A549 (cell line): ENCODE measurements at regions not wholly inside any gene's neighbourhood (a gene's known extent, or its start where the extent isn't known, plus 50 kb on each side); places are given as distances from the start of the nearest gene placed in this dataset.

Source experiments
- EP300 ChIP-seq, 2 experiments: fragments of >200 bp; sonication (Bioruptor Twin); formaldehyde crosslinking; IDR thresholded peaks; 2 replicates in 1 of 2; 3 replicates in 1 of 2; pipeline ENCODE4 v1.6.1; 2016 to 2017
- HEYL ChIP-seq: fragments of 250-450 bp; sonication (Bioruptor Pico); IDR thresholded peaks from 2 replicates; pipeline ENCODE4 v1.8.0; 2021; ENCODE audit warnings: mild to moderate bottlenecking, moderate library complexity
- SREBF2 ChIP-seq: fragments of 450-650 bp; IDR thresholded peaks from 2 replicates; pipeline ENCODE4 v1.6.1; 2014; ENCODE audit warnings: mild to moderate bottlenecking, moderate library complexity
- TF ChIP-seq, protein P1 (sequence below): fragments of >200 bp; sonication (Bioruptor Twin); formaldehyde crosslinking; IDR thresholded peaks from 3 replicates; pipeline ENCODE4 v1.5.1; 2016

GRCh38 chr1:209062863-209063262 is 520.7 kb upstream of the CAMK1G start:
- TF ChIP-seq HEYL (CRISPR knock-in tag), result no peak
- TF ChIP-seq, protein P1, sequence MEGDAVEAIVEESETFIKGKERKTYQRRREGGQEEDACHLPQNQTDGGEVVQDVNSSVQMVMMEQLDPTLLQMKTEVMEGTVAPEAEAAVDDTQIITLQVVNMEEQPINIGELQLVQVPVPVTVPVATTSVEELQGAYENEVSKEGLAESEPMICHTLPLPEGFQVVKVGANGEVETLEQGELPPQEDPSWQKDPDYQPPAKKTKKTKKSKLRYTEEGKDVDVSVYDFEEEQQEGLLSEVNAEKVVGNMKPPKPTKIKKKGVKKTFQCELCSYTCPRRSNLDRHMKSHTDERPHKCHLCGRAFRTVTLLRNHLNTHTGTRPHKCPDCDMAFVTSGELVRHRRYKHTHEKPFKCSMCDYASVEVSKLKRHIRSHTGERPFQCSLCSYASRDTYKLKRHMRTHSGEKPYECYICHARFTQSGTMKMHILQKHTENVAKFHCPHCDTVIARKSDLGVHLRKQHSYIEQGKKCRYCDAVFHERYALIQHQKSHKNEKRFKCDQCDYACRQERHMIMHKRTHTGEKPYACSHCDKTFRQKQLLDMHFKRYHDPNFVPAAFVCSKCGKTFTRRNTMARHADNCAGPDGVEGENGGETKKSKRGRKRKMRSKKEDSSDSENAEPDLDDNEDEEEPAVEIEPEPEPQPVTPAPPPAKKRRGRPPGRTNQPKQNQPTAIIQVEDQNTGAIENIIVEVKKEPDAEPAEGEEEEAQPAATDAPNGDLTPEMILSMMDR, result no peak
- no peak for TF ChIP-seq SREBF2
- TF ChIP-seq EP300 (IDR thresholded peaks at IDR 0.05), result no peak
